G401.6 (cell line): ENCODE measurements at regions not wholly inside any gene's neighbourhood (a gene's known extent, or its start where the extent isn't known, plus 50 kb on each side); places are given as distances from the start of the nearest gene placed in this dataset.
"Not testable (repeated sequence)": the region's sequence is repeated elsewhere in the genome, so short reads cannot be mapped to it uniquely, and the experiment has no call there.

Experiments used
- FAIRE-seq: peaks from 2 replicates; lab custom pipeline; 2012; peaks lifted over from hg19 to GRCh38; lab: Jason Lieb, UNC

DNA sequence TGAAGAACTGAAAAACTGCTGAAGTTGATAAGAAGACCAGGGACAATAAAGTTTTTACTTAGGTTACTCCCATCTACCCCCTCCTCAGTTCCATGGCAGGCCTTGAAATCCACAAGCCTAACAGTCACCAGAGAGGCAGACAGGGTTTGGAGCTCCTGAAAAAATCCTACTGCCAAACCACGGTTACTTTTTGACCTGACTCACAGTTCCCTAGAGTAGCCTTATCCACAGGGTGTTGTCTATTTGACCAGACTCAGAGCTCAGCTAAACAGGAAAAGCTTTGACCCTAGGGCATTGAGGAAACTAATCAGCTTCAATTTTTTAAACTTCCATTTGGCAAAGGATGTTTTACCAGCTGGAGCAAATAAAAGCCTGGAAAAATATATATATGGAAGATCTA lies 257.7 kb upstream of the NT5E start:
- FAIRE-seq: no peak

DNA sequence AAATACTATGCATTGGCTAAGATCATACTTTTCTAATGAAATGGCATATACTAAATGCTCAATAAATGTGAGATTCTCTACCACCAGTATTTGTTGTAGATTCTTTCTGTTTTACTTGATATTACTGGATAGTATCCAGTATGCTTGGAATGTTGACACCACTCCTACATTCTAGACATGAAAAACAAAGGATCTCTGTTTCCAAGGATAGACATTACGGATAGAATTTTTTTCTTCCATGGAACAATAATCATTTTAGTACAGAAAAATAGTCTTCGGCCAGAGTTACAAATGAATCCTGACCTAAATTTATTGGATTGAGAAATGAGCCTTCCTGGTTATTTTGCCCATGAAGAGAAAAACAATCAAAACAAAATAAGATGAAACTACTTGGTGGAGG lies 258.2 kb upstream of the NT5E start:
- no peak for FAIRE-seq

DNA sequence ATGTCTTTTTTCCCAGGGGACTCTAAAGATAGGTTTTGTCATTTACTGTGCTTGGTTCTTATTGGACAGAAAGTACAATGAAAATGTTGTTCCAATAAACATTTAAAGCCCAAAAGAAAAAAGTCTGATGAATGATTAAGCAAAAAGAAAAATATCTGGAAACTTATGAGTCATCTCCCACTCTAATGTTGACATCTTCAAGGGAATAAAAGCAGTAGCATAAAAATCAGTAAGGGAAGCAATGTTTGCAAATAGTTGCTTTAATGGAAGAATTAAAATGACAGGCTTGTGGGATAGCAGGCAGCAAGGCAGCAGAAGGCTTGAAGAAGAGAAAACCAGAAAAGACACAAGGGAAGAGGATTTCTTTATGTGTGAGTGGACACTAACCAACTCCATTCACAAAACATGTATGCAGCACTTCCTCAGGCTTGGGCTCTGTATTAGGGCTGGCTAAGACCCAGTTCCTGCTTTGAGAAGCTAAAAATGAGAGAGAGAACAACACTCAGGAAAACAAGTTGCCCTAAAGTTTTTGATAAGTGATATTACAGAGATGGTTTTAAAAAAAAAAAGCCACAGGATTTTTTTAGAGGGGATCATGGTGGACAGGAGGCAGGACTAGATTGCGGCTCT lies 263.2 kb upstream of the NT5E start:
- FAIRE-seq: no peak

DNA sequence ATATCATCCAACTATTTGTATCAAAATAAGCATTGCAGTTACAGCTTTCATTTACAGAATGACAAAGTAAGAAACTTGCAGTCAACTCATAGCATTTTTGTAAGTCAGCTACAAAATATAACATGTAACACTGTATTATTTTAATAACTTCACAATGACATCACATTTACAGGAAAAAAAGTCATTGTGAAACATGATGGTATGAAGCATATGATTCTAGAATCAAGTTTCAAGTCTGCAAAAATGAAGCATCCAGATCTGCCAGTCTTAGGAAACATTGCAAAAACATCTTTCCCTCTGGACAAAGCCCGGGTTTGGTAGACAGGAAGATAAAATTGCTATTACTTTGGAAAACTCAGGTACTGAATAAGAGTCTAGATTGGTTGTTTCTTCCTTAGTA lies 263.9 kb upstream of the NT5E start:
- FAIRE-seq: no peak

DNA sequence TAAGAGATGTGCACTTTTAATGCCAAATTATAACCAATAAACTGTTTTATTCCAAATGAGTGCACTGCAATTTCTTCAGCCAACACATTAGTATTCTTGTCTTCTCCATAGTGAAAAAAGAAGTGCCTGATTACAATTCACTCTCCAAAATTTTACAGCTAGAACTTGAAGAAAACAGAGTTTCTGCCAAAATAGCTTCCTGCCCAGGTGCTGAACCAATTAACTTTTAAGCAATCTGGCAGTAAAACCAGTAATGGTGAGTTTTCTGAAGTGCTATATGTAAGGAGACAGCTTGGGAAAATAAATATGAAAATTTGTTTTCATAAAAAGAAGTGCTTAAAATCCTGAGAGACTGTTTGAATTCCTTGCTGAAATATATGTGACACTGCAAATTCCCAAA lies 266.0 kb upstream of the NT5E start:
- no peak for FAIRE-seq

DNA sequence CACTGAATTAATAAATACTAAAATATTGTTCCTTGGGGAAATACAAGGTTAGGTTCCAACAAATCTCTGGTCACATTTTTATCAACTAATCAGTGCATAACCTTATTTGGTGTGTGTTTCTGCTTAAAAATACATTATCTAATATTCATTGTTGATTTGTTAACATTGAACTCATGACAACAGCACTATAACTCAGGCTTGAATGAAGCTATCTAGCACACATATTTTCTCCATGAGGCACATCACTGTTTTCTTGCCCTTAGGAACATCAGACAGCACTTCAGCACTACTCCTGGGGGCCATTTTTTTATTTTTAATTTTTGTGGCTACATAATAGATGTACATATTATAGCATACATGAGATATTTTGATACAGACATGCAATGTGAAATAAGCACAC lies 277.2 kb upstream of the NT5E start:
- no peak for FAIRE-seq

DNA sequence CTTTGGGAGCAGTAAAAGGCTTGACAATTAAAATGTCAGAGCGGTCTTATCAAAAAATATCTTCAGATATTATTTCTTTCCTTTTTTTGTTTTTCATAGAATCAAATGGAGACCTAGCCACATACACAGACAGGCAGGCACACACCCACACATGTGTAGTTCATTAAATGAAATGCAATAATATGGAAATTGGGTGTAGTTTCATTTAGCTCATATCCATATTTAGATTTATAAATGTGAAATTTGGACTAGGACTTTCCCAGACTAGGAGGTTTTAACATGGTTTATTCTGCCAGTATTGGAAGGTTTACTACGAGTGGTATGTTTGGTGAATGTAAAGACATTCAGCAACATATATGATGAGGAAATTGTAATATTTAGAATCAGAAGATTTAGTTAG lies 277.7 kb upstream of the NT5E start:
- no peak for FAIRE-seq

DNA sequence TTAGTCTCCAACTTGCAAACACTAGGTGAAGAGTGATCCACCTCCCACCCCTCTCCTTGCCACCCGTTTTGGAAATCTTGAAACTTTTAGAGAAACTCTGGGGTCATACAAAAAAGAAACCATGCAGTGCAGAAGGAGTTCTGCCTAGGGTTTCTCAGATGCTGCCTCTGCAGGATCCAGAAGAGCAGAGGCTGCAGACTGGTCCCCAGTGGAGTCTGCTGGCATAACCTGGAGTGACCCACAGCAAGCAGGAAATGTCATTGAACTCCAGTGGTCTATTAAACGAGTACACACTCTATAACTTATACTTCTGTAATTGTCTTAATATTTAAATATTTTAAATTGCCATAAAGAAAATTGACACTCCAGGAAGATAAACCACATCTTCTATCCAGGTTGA lies 280.7 kb upstream of the NT5E start:
- no peak for FAIRE-seq

DNA sequence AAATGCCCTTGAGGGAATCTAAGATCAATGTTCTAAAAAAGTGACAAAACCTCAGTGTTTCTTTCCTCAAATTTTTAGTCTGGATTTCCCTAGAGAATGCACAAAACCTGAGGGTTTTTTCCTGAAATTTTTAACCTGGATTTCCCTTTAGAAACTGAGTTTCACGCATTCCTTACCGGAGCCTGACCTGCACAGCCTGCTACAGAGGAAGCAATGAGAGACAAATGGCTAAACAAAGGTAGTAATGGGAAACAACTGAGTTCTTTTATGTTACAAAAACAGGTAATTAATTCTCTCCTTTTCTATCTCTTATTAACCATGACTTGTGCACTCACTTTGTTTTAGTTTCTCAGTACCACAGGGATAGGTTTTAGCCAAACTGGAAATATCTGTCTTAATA lies 281.7 kb upstream of the NT5E start:
- no peak for FAIRE-seq

DNA sequence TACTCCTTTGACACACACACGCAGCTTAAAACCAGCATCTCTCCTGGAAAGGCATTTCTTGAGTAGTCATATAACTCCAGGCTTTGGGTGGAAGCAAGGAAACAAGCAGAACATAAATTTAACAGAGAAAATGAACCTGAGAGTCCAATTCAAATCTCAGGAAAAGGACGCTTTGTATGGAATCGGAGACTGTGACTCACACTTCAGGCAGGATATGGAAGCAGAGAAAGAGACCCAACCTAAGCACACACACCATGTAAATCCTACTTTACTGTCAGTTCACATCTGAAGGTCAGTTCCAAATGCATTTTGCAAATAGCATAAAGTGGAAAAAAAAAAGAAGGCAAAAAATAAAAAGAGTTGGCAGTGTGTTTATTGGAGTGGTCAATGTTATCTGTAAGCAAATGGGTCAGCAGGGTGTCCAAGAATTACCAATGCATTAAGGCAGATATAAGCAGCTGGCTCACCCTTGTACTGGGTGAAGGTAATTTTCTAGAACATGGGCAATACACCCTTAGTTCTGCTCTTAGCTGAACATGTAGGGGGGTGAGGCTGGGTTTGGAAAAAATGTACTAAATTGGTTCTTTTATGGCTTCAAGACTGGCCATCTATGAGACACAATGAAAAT lies 283.7 kb upstream of the NT5E start:
- FAIRE-seq: no peak

DNA sequence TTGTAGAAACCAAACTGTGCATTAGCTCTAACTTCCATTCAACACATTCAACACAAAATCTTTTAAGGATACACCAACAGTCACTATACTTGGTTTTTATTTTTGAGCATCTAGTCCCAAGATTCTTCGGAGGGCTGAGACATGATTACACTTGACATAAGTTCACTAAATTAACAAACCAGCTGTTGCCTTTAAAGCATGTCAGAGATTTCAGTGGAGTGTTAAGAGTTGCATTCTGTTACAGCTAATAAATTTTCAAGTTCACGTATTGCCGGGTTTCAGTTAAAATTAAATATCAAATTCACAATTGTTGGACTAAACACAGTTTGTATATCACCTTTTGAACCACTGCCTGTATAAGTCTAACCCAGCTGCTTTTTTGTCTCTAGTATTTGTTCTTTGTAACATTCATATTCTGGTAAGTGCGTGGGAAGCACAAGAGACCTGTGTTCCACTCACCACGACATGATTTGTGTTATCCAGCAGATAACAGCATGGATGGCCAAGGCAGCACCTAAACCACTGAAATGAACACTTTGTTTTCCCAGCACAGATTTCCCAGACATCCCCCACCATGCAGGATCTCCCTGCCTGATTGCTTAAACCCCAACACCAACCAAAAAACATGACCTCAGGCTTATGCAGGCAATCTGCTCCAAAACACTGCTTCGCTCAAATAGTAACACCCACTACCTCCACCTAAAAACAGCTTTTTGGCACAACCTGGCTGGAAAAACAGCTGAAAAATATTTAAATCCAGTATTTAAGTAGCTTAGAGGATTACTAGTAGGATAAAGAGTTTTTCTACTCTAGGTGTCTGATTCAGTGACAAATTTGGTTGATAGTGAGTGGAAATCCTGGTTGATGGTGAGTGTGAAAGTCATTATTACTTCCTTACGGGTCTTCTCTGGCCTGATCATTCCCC lies 286.5 kb upstream of the NT5E start:
- FAIRE-seq: no peak

DNA sequence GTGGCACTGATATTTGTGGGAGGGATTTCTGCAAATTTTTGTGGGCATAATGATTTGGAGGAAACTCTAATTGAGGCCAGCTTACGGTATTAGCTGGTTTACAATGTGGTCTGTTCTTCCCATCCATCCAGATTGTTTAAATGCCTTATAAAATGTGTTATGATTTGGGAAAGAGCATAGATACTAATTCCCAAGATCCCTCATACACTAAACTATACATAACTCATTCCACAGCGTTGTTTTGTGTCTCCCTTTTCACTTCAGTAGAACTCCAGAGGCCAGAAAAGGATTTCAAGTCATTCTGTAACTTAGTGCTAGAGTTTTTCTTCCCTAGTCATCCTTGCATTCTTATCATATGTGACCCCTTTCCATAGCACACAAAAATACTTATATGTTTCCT lies 292.6 kb upstream of the NT5E start:
- no peak for FAIRE-seq

DNA sequence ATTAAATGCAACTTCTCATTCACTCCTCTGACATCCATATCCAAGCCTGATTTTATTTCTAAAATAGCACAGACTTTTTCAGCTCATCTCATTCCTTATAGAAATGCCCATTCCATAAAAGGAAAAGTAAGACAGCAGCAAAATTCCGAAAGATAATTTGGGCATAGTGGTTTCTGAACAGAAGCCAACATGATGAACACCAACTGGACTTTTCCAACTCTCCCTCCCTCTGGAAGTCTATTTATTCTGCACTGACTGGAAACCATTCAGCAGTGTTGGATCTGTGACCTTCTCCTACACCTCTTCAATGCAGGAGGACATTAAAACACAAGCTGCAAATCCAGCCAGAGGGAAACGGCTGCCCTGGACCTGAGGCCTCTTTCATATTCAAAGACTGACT lies 306.2 kb upstream of the NT5E start:
- FAIRE-seq: no peak

DNA sequence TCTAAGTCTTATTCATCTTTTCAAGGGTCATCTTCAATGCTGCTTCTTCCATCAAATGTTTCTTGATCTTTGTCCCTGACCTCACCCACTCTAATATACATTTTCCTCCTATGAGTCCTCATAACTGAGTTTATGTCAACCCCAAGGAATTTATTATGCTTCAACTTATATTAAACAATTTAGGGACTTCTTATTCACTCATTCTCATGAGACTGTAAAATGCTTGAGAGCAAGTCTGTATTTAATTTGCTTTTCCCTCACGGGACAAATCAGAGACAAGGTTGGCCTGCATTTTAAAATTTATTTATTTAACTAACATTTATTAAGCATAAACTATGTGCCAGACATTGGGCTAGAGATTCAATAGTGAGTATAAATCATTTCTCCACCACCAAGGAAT lies 312.0 kb upstream of the NT5E start:
- no peak for FAIRE-seq

DNA sequence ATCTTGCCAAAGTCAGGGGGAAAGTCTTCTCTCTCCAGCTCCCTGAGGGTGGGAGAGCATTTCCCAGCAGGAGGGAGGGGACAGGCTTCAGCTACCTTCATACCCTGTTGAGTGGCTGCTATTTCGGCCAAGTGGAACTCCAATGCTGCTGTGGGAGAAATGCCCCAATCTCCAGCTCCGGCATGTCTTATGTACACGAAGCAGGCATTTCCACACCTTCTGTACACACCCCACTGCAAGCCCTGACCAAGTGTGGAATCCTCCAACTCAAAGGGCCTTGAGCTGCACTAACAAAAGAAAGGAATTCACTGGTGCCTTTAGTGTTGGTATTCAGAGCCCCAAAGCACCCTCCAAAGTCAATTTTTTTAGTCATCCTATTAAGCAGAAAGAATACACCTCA lies 313.6 kb upstream of the NT5E start:
- no peak for FAIRE-seq

DNA sequence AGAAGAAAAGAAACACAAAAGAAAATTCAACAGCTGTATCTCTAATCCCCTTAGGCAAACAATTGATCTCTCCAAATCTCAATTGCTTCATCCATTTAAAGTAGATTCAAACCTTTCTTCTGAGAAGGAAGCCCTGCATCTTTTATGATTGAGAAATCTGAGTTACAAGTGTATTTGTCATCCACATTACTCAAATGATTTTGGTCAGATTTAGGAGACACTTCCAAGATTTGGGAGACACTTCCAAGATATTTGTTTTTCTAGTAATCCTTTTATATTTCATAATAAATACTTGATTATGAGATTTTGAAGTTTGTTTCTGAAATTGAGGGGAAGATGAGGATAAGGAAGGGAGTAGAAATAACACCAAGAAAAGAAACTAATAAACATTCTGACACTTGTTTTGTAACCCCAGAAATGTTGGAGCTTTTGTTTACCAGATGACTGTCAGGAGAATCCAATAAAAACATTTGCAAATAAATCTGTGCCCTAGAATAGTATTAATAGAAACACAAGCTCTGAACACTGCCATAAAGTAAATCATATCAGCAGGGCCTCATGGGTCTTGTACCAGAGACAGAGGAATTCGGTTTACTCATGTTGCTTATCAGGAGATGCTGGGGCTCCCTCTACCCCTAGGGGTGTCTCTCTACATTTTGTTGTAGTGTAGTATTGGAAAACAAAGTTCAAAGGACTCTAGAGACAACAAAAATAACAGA lies 314.3 kb upstream of the NT5E start:
- no peak for FAIRE-seq

DNA sequence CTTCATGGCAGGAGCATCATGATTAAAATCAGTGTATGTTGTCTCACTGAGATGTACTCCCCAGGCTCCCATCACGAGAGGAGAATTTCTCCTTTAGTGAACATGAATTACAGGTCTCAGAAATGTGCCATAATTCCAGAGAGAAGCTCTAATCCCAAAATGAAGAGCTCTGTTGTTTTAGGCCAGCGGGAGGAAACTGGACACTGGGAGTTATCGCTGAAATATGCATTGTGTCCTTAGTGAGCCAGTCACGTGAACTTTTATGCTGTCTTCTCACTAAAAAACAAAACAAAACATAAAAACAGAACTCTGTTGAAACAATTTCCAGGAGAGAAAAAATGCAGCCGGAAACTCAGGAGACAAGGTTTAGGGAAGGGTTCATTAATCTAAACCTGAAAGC lies 315.7 kb upstream of the NT5E start:
- FAIRE-seq: no peak

DNA sequence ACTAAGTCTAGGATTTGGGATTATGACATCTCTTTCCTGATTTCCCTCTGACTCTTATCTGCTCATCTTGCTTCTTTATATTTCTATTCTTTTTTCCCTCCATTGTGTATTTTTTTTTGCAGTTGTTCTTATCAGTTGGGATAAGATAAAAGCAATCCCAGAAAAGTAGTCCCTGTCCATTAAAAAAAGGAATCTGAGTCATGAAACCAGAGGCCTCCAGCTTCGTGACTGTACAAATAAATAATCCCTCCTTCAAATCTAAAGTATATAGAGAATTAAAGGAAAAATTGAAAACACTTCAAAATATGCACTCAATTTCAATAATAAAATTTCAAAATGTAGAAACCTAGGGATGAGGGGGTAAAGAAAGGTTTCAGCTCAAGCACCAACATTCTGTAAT lies 317.8 kb upstream of the NT5E start:
- no peak for FAIRE-seq

DNA sequence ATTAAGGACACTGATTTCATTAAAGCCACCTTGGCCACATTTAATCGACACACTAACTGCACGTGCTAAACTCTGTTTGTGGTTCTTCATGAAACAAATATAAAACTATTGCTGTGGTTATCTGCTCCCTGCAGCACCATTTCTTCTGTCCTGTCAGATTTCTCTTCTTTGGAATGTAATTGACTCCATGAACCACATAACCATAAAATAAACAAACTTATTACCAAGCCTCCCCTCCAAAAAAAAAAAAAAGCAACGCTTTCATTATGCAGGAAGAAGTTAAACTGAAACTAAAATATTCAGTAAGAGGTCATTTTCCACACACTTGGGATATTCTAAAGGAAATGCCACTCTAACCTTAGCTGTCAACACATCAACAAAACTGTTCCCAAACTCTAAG lies 319.1 kb upstream of the NT5E start:
- FAIRE-seq: no peak

DNA sequence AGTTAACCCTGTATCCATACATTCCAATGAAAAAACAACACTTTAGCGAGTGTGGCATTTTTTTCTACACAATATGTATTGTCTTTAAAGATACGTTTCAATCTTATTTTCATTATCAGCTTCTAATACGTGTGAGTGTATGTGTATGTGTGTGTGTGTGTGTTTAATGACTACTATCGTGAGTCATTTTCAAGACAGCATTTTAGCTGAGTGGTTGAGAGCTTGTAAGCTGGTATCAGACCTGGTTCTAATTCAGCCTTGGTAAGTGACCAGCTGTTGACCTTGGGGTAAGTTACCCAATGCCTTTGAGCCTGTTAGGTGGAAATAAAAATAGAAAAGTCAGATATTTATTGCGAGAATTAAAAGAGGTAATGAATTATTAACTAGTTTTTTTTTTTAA lies 320.0 kb upstream of the NT5E start:
- no peak for FAIRE-seq

DNA sequence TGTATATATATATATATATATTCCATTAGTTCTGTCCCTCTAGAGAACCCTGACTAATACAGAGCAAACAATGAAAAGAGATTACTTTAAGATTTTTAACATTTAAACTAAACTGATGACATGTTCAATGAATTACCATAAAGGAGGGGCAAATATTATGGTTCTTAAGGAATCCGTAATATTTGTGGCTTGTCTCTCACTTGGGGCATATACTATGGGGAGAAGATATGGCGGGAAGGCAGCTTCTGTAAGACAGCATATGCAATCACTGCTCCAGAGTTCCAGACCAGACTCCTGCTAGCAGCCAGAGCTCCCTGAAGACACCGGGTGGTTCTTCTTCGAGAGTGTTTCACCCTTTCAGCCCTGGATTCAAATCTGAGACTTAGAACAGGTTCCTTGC lies 321.1 kb upstream of the NT5E start:
- no peak for FAIRE-seq

DNA sequence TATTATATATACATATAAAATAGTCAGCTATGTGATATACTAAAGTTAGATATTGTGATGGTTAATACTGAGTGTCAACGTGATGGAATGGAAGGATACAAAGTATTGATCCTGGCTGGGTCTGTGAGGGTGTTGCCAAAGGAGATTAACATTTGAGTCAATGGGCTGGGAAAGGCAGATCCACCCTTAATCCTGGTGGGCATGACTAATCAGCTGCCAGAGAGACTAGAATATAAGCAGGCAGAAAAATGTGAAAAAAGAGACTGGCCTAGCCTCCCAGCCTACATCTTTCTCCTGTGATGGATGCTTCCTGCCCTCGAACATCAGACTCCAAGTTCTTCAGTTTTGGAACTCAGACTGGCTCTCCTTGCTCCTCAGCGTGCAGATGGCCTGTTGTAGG lies 321.6 kb upstream of the NT5E start:
- FAIRE-seq: not testable (repeated sequence)

DNA sequence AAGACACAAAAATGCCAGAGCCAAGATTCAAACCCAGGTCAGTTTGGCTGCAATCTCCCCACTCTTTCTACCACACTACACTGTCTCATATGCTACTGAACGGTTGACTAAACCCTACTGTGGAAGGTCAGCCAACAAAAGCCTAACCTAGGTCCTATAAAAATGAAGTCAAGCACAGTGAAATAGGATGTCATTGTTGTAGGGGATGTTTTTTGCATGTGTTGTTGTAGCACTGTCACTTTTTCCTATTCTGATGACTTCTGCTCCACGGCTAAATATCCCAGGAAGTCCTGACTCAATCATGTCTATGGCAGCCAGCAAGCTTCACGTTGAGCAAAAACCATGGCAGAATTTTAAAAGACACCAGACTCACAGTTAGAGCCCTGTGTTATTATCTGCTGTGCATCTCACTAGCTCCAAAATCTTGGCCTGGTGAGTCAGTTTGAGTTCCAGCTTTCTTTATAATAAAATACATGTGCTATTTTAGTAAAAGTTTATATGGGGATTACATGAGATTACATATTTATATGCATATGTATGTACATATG lies 322.1 kb upstream of the NT5E start:
- no peak for FAIRE-seq
